HCT116 (cell line): ENCODE measurements at regions not wholly inside any gene's neighbourhood (a gene's known extent, or its start where the extent isn't known, plus 50 kb on each side); places are given as distances from the start of the nearest gene placed in this dataset.

Source experiments
- ATAC-seq: fragments of 200-7000 bp; cut with Tn5 transposase; 2 replicates; pipeline ENCODE4 v1.9.1; 2020; ENCODE audit warnings: mild to moderate bottlenecking, moderate library complexity
- BruUV-seq: library from RNA; stranded (reverse); fragments of 400-500 nt; replicated peaks from 2 replicates; lab custom pipeline; 2021; lab: Mats Ljungman, UMichigan
- CTCF ChIA-PET: fragments of 300-600 bp; sonication (Branson Sonifier 250); formaldehyde crosslinking; loops from one replicate; lab custom pipeline; 2021; ENCODE audit warnings: antibody characterized with exemption; lab: Charles Lee
- POLR2A ChIA-PET: fragments of 300-600, 350-600 bp; sonication (Branson Sonifier 250); formaldehyde crosslinking; loops from one replicate; lab custom pipeline; 2021; ENCODE audit warnings: antibody characterized with exemption; lab: Charles Lee
- RAD21 ChIA-PET, 2 experiments: fragments of 300-600 bp; sonication (Branson Sonifier 250); formaldehyde crosslinking; loops; one replicate each; lab custom pipeline; 2023; ENCODE audit warnings: low total read pairs in 2 of 2; ENCODE audit not compliant: uncharacterized antibody in 2 of 2, unreplicated experiment in 2 of 2, low non-redundant PET in 1 of 2; lab: Charles Lee
- DNase-seq: peaks from one replicate; pipeline ENCODE4 v3.0.0-alpha.2; 2010; ENCODE audit warnings: low read depth, low spot score
- H2AFZ ChIP-seq: fragments of 200-600 bp; shearing (Covaris generic), sonication (generic); 2 replicates; pipeline ENCODE4 v1.6.1; 2017; ENCODE audit warnings: low read depth, mixed run types, mixed read lengths, antibody characterized with exemption, low read length; ENCODE audit not compliant: poor library complexity, severe bottlenecking
- H3K27ac ChIP-seq: 2 replicates; pipeline ENCODE4 v1.5.1; 2012; ENCODE audit warnings: low read depth, low read length
- H3K27me3 ChIP-seq: fragments of 200-600 bp; sonication (generic); 2 replicates; pipeline ENCODE4 v1.6.1; 2016; ENCODE audit warnings: mixed run types, low read length, mixed read lengths; ENCODE audit not compliant: insufficient read depth
- H3K36me3 ChIP-seq, 2 experiments: fragments of 200-500 bp in 1 of 2; fragments of 200-600 bp in 1 of 2; sonication (Bioruptor generic) in 1 of 2; sonication (generic) in 1 of 2; 2 replicates each; pipeline versions ENCODE4 v1.5.1 to v1.6.1; 2014 to 2016; ENCODE audit warnings: low read length in 2 of 2, inconsistent platforms in 1 of 2, mixed read lengths in 1 of 2, mixed run types in 1 of 2; ENCODE audit not compliant: insufficient read depth in 2 of 2, control insufficient read depth in 1 of 2
- H3K4me1 ChIP-seq, 2 experiments: fragments of 200-600 bp in 1 of 2; sonication (generic) in 1 of 2; 2 replicates each; pipeline versions ENCODE4 v1.5.1 to v1.6.1; 2012 to 2017; ENCODE audit warnings: low read length in 2 of 2, inconsistent platforms in 1 of 2, mild to moderate bottlenecking in 1 of 2, mixed read lengths in 1 of 2, mixed run types in 1 of 2, moderate library complexity in 1 of 2; ENCODE audit not compliant: insufficient read depth in 2 of 2, control insufficient read depth in 1 of 2
- H3K4me2 ChIP-seq: fragments of 200-600 bp; sonication (generic); 2 replicates; pipeline ENCODE4 v1.6.1; 2017; ENCODE audit warnings: mixed run types, low read length, mixed read lengths
- H3K4me3 ChIP-seq, 2 experiments: fragments of 200-600 bp in 1 of 2; sonication (generic) in 1 of 2; replicated peaks in 1 of 2; 2 replicates each; pipeline ENCODE4 v1.5.1; 2011 to 2016; ENCODE audit warnings: low read length in 2 of 2, control low read depth in 1 of 2, low read depth in 1 of 2, mild to moderate bottlenecking in 1 of 2, mixed read lengths in 1 of 2, mixed run types in 1 of 2
- H3K79me2 ChIP-seq: fragments of 200-600 bp; sonication (generic); 2 replicates; pipeline ENCODE4 v1.6.1; 2017; ENCODE audit warnings: mild to moderate bottlenecking, mixed run types, low read length, moderate library complexity, mixed read lengths; ENCODE audit not compliant: insufficient read depth
- H3K9ac ChIP-seq: fragments of 200-600 bp; sonication (generic); 2 replicates; pipeline ENCODE4 v1.6.1; 2016; ENCODE audit warnings: low read length, mixed read lengths
- H3K9me2 ChIP-seq: fragments of 200-600 bp; sonication (generic), shearing (Covaris generic); 2 replicates; pipeline ENCODE4 v1.6.1; 2017; ENCODE audit warnings: mixed run types, mild to moderate bottlenecking, moderate library complexity; ENCODE audit not compliant: insufficient read depth
- H3K9me3 ChIP-seq, 2 experiments: fragments of 200-500 bp in 1 of 2; fragments of 200-600 bp in 1 of 2; sonication (Bioruptor generic) in 1 of 2; sonication (generic) in 1 of 2; 2 replicates each; pipeline ENCODE4 v1.6.1; 2014 to 2017; ENCODE audit warnings: low read length in 2 of 2, mixed read lengths in 2 of 2, inconsistent platforms in 1 of 2, low read depth in 1 of 2, mild to moderate bottlenecking in 1 of 2, mixed run types in 1 of 2, moderate library complexity in 1 of 2; ENCODE audit not compliant: control insufficient read depth in 1 of 2, insufficient read depth in 1 of 2
- H4K20me1 ChIP-seq: fragments of 200-600 bp; sonication (generic), shearing (Covaris generic); 2 replicates; pipeline ENCODE4 v1.6.1; 2017; ENCODE audit warnings: mixed run types, mild to moderate bottlenecking, moderate library complexity; ENCODE audit not compliant: insufficient read depth
- ATF3 ChIP-seq: IDR thresholded peaks from 2 replicates; pipeline ENCODE4 v1.6.1; 2012
- CBX3 ChIP-seq: IDR thresholded peaks from 2 replicates; pipeline ENCODE4 v1.6.1; 2012; ENCODE audit warnings: low read depth
- CEBPB ChIP-seq: IDR thresholded peaks from 2 replicates; pipeline ENCODE4 v1.6.1; 2012; ENCODE audit warnings: low read depth
- ELF1 ChIP-seq: IDR thresholded peaks from 2 replicates; pipeline ENCODE4 v1.6.1; 2012; ENCODE audit warnings: low read depth, borderline replicate concordance
- EZH2 ChIP-seq: fragments of 200-600 bp; sonication (generic); IDR thresholded peaks from 2 replicates; pipeline ENCODE4 v1.6.1; 2017; ENCODE audit warnings: antibody characterized with exemption, mixed run types
- EZH2phosphoT487 ChIP-seq: fragments of 200-600 bp; IDR thresholded peaks from 2 replicates; pipeline ENCODE4 v1.6.1; 2018; ENCODE audit warnings: antibody characterized with exemption, borderline replicate concordance
- FOSL1 ChIP-seq: IDR thresholded peaks from 2 replicates; pipeline ENCODE4 v1.6.1; 2012; ENCODE audit warnings: low read depth
- JUND ChIP-seq: IDR thresholded peaks from 2 replicates; pipeline ENCODE4 v1.6.1; 2012
- MAX ChIP-seq: IDR thresholded peaks from 2 replicates; pipeline ENCODE4 v1.6.1; 2012
- POLR2A ChIP-seq: IDR thresholded peaks from 2 replicates; pipeline ENCODE4 v1.7.0; 2011; ENCODE audit warnings: borderline replicate concordance; ENCODE audit not compliant: insufficient read depth, insufficient read length; ENCODE audit errors: extremely low read depth
- POLR2AphosphoS5 ChIP-seq: IDR thresholded peaks from 2 replicates; pipeline ENCODE4 v1.6.1; 2011; ENCODE audit warnings: mild to moderate bottlenecking, low read depth, low read length, moderate library complexity
- RAD21 ChIP-seq: IDR thresholded peaks from 2 replicates; pipeline ENCODE4 v1.6.1; 2012; ENCODE audit warnings: low read depth, mild to moderate bottlenecking
- SIN3A ChIP-seq: IDR thresholded peaks from 2 replicates; pipeline ENCODE4 v1.6.1; 2012; ENCODE audit warnings: low read depth
- SP1 ChIP-seq: IDR thresholded peaks from 2 replicates; pipeline ENCODE4 v1.6.1; 2012; ENCODE audit warnings: low read depth
- SRF ChIP-seq: IDR thresholded peaks from 2 replicates; pipeline ENCODE4 v1.6.1; 2012; ENCODE audit warnings: low read depth
- YY1 ChIP-seq: IDR thresholded peaks from 2 replicates; pipeline ENCODE4 v1.6.1; 2011; ENCODE audit warnings: low read length, low read depth, moderate library complexity, mild to moderate bottlenecking; ENCODE audit not compliant: insufficient replicate concordance; ENCODE audit errors: extremely low read depth
- ZBTB33 ChIP-seq: IDR thresholded peaks from 2 replicates; pipeline ENCODE4 v1.6.1; 2011; ENCODE audit warnings: mild to moderate bottlenecking, low read length, moderate library complexity; ENCODE audit not compliant: insufficient replicate concordance; ENCODE audit errors: extremely low read depth
- ZFX ChIP-seq: fragments of 450-650 bp; IDR thresholded peaks from 2 replicates; pipeline ENCODE4 v1.6.1; 2017
- ZNF274 ChIP-seq: fragments of 200-500 bp; sonication (Bioruptor generic); IDR thresholded peaks from 2 replicates; pipeline ENCODE4 v1.6.1; 2014; ENCODE audit warnings: mild to moderate bottlenecking, low read depth, low read length, inconsistent platforms
- intact Hi-C: fragments of 100-400 bp; cut with micrococcal nuclease; formaldehyde crosslinking; loops from 2 replicates; pipeline ENCODE4 v1.10.0; 2022

- BruUV-seq = no TSS peak
- DNase-seq (no peak), ATAC-seq (no peak)
- Histone ChIP-seq H3K79me2 (no peaks in the 10 kb centered on the region), H4K20me1 (no peaks in the 10 kb centered on the region), H3K4me2 (no peak overlapping the region), H3K4me3 (no peak overlapping the region), H3K27ac (no peak overlapping the region), H3K27me3 (no peaks in the 10 kb centered on the region), H3K9me2 (no peaks in the 10 kb centered on the region), H3K9me3 (no peaks in the 10 kb centered on the region), H2AFZ (no peak overlapping the region), H3K36me3 (no peaks in the 10 kb centered on the region), H3K4me1 (no peaks in the 10 kb centered on the region), H3K9ac (no peak overlapping the region)
- POLR2A ChIA-PET = no interaction called here
- TF ChIP-seq RAD21 (no peak), JUND (no peak), SIN3A (no peak), SRF (no peak), EZH2phosphoT487 (no peak), ELF1 (no peak)
- CTCF ChIA-PET = no interaction called here
- RAD21 ChIA-PET = no interaction called here
- intact Hi-C loops = no loop called here
Observed at GRCh38 chr11:90449606-90450005, 226.8 kb upstream of the CHORDC1 start.

- H3K9me2 ChIP-seq = no peaks in the 10 kb centered on the region
- H2AFZ ChIP-seq = no peak overlapping the region
- no peak overlapping the region for H3K4me2 ChIP-seq
- no peaks in the 10 kb centered on the region for H3K79me2 ChIP-seq
- H3K9me3 ChIP-seq = no peaks in the 10 kb centered on the region
- H3K27ac ChIP-seq = no peak overlapping the region
- H3K9ac ChIP-seq = no peak overlapping the region
- ChIA-PET CTCF (no interaction called here), RAD21 (no interaction called here), POLR2A (no interaction called here)
- no peak overlapping the region for H3K4me3 ChIP-seq
- H3K4me1 ChIP-seq = no peaks in the 10 kb centered on the region
- ATAC-seq (no peak), DNase-seq (no peak)
- H3K27me3 ChIP-seq = no peaks in the 10 kb centered on the region
- intact Hi-C loops = no loop called here
- H4K20me1 ChIP-seq = no peaks in the 10 kb centered on the region
- BruUV-seq = no TSS peak
- H3K36me3 ChIP-seq = no peaks in the 10 kb centered on the region
- TF ChIP-seq POLR2A (no peak), SIN3A (no peak), SRF (no peak), EZH2 (no peak), SP1 (no peak), YY1 (no peak), MAX (no peak), ZFX (no peak), FOSL1 (no peak), POLR2AphosphoS5 (no peak), ATF3 (no peak), ZNF274 (no peak), CBX3 (no peak), ZBTB33 (no peak), JUND (no peak), RAD21 (no peak), CEBPB (no peak), ELF1 (no peak)
Observed at GRCh38 chr11:90448256-90448655, 225.4 kb upstream of the CHORDC1 start.
